ENCODE measurements at regions not wholly inside any gene's neighbourhood (a gene's known extent, or its start where the extent isn't known, plus 50 kb on each side); places are given as distances from the start of the nearest gene placed in this dataset.

DNA sequence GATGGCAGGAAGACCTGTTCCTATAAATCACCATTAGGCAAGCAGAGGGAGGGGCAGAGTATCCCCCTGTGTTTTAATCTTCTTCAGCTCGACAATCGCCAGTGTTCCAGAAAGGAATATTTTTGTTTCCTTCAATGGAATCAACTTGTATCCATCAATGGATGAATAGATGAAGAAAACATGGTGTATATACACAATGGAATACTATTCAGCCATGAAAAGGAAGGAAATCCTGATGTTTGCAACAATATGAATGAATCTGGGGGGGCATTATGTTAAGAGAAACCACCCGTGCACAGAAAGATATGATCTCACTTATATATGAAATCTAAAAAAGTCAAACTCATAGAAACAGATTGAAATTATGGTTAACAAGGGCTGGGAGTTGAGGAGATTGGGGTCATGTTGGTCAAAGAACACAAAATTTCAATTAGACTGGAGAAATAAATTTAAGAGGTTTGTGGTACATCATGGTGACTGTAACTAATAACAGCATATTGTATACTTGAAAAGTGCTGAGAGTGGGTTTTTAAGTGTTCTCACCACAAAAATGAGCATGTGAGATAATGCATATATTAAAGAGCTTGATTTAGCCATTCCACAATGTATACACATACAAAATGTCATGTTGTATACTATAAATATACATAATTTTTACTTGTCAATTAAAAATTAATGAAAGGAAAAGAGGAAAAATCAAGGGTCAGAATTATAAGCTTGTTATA lies 64.2 kb upstream of the ITGA11 start:
- no peak overlapping the region for H3K23ac ChIP-seq (ENCODE audit: insufficient read length)
- H4K5ac ChIP-seq (ENCODE audit: insufficient read length, low read depth, low read length), result no peak overlapping the region
- no peak for FAIRE-seq
- 90% methylated on average over 3 of the region's 3 CpGs; no CpG with 5 or more reads in 1 of the 2 experiments for WGBS, 2 experiments (ENCODE audit: extremely low coverage in 1 of 2, insufficient coverage in 1 of 2, insufficient read length in 1 of 2, insufficient replicate concordance in 2 of 2, low coverage in 1 of 2, low lambda C conversion rate in 2 of 2, missing lambda C conversion rate in 1 of 2)
- no peaks in the 10 kb centered on the region for H3K79me2 ChIP-seq (ENCODE audit: control insufficient read depth in 1 of 2, insufficient read depth in 2 of 2, low read length in 2 of 2)
- no peak overlapping the region for H4K8ac ChIP-seq (ENCODE audit: extremely low read depth, insufficient read depth, low read length)
- H3K4me2 ChIP-seq (ENCODE audit: insufficient read depth in 1 of 2, low read depth in 2 of 2, low read length in 2 of 2), result no peak overlapping the region
- no peak overlapping the region for H3K56ac ChIP-seq (replicated peaks; ENCODE audit: insufficient read length, low read depth, low read length)
- no peak for TF ChIP-seq RXRA (IDR thresholded peaks at IDR 0.05; ENCODE audit: insufficient read depth, low read depth, low read length)
- no peak for TF ChIP-seq KDM5A (IDR thresholded peaks at IDR 0.05; ENCODE audit: low read length)
- TF ChIP-seq EGR1 (IDR thresholded peaks at IDR 0.05; ENCODE audit: borderline replicate concordance, low read depth, low read length), result no peak
- TF ChIP-seq KDM4A (IDR thresholded peaks at IDR 0.05; ENCODE audit: low read depth, low read length, severe bottlenecking), result no peak
- no peak for TF ChIP-seq NANOG (IDR thresholded peaks at IDR 0.05; ENCODE audit: insufficient read depth, low read depth, low read length, poor library complexity, severe bottlenecking)
- no peak overlapping the region for H3K27ac ChIP-seq (ENCODE audit: low read depth, low read length)
- no peak overlapping the region for H2BK120ac ChIP-seq (replicated peaks; ENCODE audit: low read depth, low read length)
- H3K36me3 ChIP-seq (ENCODE audit: control insufficient read depth in 2 of 4, insufficient read depth in 4 of 4, low read length in 3 of 4), result no peaks in the 10 kb centered on the region
- H3K14ac ChIP-seq (ENCODE audit: insufficient read length), result no peak overlapping the region
- H2BK15ac ChIP-seq (ENCODE audit: low read length), result no peak overlapping the region
- no peak overlapping the region for H2AK5ac ChIP-seq (ENCODE audit: low read depth, low read length)
- no peak overlapping the region for H2AFZ ChIP-seq (ENCODE audit: low read length)
- no peaks in the 10 kb centered on the region for H3K23me2 ChIP-seq (ENCODE audit: low read depth, low read length)
- H3K4me3 ChIP-seq (ENCODE audit: extremely low read depth in 1 of 4, insufficient read depth in 2 of 4, low read depth in 3 of 4, low read length in 4 of 4), result no peak overlapping the region
- H4K91ac ChIP-seq (replicated peaks; ENCODE audit: insufficient read length, low read length), result no peak overlapping the region
- H2BK5ac ChIP-seq (ENCODE audit: low read depth, low read length), result no peak overlapping the region
- no peaks in the 10 kb centered on the region for H3K79me1 ChIP-seq (ENCODE audit: low read depth, low read length)
- H2BK12ac ChIP-seq (ENCODE audit: low read depth, low read length), result no peak overlapping the region
- peak in 1 of 2 experiments; percentile 3 for DNase-seq (ENCODE audit: low read depth in 1 of 2, low spot score in 2 of 2)
- H3K18ac ChIP-seq (ENCODE audit: extremely low read depth, low read length), result no peak overlapping the region
- POLR2A ChIA-PET (ENCODE audit: partially characterized antibody), result no interaction called here
- CTCF ChIA-PET (ENCODE audit: partially characterized antibody), result interaction anchor here (0.6 to 1.0 kb wide), 3 partner anchors 53 to 180 kb away, joined by 3 to 4 read pairs (median 3); no protein-coding TSS in a partner anchor
- no peaks in the 10 kb centered on the region for H3K9me3 ChIP-seq (ENCODE audit: insufficient read depth in 2 of 2, low read depth in 1 of 2, low read length in 1 of 2)
- no peaks in the 10 kb centered on the region; a peak in 1 of 7 replicates for H3K27me3 ChIP-seq (replicated peaks in 1 of 4; ENCODE audit: control insufficient read depth in 3 of 4, extremely low read depth in 1 of 4, insufficient read depth in 3 of 4, low read length in 3 of 4)
- H3K4me1 ChIP-seq (replicated peaks in 1 of 4; ENCODE audit: control insufficient read depth in 3 of 4, insufficient read depth in 4 of 4, low read length in 3 of 4), result no peaks in the 10 kb centered on the region
- no peak overlapping the region for H3K9ac ChIP-seq (replicated peaks in 1 of 4; ENCODE audit: extremely low read depth in 1 of 4, low read depth in 3 of 4, low read length in 3 of 4)
- no peak overlapping the region for H3K4ac ChIP-seq (replicated peaks; ENCODE audit: insufficient read length, low read depth, low read length)
- H2BK20ac ChIP-seq (ENCODE audit: low read length), result no peak overlapping the region
- H4K20me1 ChIP-seq (replicated peaks in 1 of 2; ENCODE audit: control insufficient read depth in 1 of 2, insufficient read depth in 2 of 2, low read length in 2 of 2), result no peaks in the 10 kb centered on the region
